ENCODE measurements at regions not wholly inside any gene's neighbourhood (a gene's known extent, or its start where the extent isn't known, plus 50 kb on each side); places are given as distances from the start of the nearest gene placed in this dataset.

DNA sequence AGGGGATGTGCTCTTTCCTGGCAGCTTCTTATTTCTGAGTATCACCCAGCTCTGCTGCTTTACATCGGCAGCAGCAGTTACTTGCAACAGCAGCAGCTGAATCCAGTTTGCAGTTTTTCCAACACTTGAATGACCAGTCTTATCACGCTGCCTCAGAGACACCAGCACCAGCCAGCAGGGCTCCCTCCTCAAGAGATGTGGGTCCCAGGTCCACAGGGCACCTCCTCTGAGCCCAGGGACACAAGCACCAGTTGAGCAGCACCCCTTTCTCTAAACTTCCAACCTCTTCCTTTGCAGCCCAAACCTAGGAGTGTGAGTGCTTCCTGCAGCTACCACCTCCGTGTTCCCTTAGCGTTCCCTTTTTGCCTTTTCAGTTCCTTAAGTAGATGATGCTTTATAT lies 50.4 kb upstream of the YPEL5 start:
- Histone ChIP-seq H3K4me1 (ENCODE audit: control insufficient read depth, low read length) (peaks cover 14% of the 10 kb centered on the region), H3F3A (ENCODE audit: control insufficient read depth, insufficient read depth) (no peaks in the 10 kb centered on the region), H3K4me2 (ENCODE audit: low read length) (no peak overlapping the region), H3K9me2 (replicated peaks; ENCODE audit: control insufficient read depth, low read length) (no peaks in the 10 kb centered on the region), H3K4me3 (ENCODE audit: low read length) (no peak overlapping the region), H3K79me2 (ENCODE audit: control insufficient read depth, low read length) (no peaks in the 10 kb centered on the region), H3K36me3 (ENCODE audit: control insufficient read depth, low read length) (no peaks in the 10 kb centered on the region), H3K9me3 (ENCODE audit: control insufficient read depth, insufficient read depth, low read length) (no peaks in the 10 kb centered on the region), H3K27ac (ENCODE audit: low read depth, low read length) (no peak overlapping the region), H3K27me3 (ENCODE audit: control insufficient read depth, low read length) (peaks cover 10% of the 10 kb centered on the region), H4K20me1 (ENCODE audit: control insufficient read depth, insufficient read depth, low read depth, low read length) (no peaks in the 10 kb centered on the region)
- no peak for TF ChIP-seq EZH2phosphoT487 (IDR thresholded peaks at IDR 0.05; ENCODE audit: borderline replicate concordance, low read length)
- no peak for TF ChIP-seq CTCF (IDR thresholded peaks at IDR 0.05; ENCODE audit: low read depth, low read length, poor library complexity, severe bottlenecking)

All from DOHH2 (cell line).